Natural killer cell treated with Interleukin-12 subunit alpha and Interleukin-12 subunit beta and Interleukin-15 and Interleukin-18, amount 100 ng/mL, for 72 hours (primary cell): ENCODE measurements at regions not wholly inside any gene's neighbourhood (a gene's known extent, or its start where the extent isn't known, plus 50 kb on each side); places are given as distances from the start of the nearest gene placed in this dataset.
A peak's percentile ranks its signal among the peaks of the same experiment; 100 is the strongest.
"Not testable (repeated sequence)": the region's sequence is repeated elsewhere in the genome, so short reads cannot be mapped to it uniquely, and the experiment has no call there.

Source experiments
- ATAC-seq, 2 donors: fragments of 150-1000 bp; cut with Tn5 transposase in 1 of 2; sonication (Bioruptor Pico), chemical (Tn5 transposase) in 1 of 2; 2 replicates each; pipeline ENCODE4 v1.10.0; 2021
- DNase-seq: peaks from one replicate; pipeline ENCODE4 v3.0.0; 2022; ENCODE audit warnings: low spot score
- H3K27ac Mint-ChIP-seq, 2 donors: 1 replicate in 1 of 2; 2 replicates in 1 of 2; pipeline ENCODE4 v1.8.0; 2022; ENCODE audit warnings: mixed read lengths in 2 of 2, mild to moderate bottlenecking in 1 of 2, moderate library complexity in 1 of 2
- H3K27me3 Mint-ChIP-seq, 2 donors: 1 replicate in 1 of 2; 2 replicates in 1 of 2; pipeline ENCODE4 v1.8.0; 2022; ENCODE audit warnings: mixed read lengths in 2 of 2
- H3K36me3 Mint-ChIP-seq: one replicate; pipeline ENCODE4 v1.8.0; 2022; ENCODE audit warnings: mixed read lengths
- H3K4me1 Mint-ChIP-seq, 2 donors: 1 replicate in 1 of 2; 2 replicates in 1 of 2; pipeline ENCODE4 v1.8.0; 2022; ENCODE audit warnings: low read depth in 2 of 2, mixed read lengths in 2 of 2, mild to moderate bottlenecking in 1 of 2
- H3K4me3 Mint-ChIP-seq: one replicate; pipeline ENCODE4 v1.8.0; 2022; ENCODE audit warnings: mixed read lengths
- H3K9me3 Mint-ChIP-seq: 2 replicates; pipeline ENCODE4 v1.8.0; 2022; ENCODE audit warnings: mixed read lengths

DNA sequence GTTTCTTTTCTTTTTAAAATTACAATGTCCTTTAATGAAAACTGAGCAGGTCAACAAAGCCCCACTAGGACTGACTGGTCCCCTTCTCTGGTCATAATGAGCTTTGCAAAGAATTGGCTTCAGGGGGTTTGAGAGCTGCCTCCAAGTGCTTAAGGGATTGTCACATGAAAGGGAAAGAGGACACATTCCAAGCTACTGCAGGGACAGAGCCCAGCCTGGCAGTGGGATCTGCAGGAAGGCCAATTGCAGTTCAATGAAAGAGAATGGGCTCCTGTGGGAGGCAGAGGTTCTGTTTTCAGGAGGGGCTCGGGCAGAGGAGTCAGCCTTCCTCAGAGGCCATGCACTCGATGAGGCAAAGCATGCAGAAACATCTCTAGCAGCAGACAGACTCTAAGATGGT is 84.1 kb upstream of the ACKR3 start:
- Mint-ChIP-seq H3K36me3 (peaks cover 6% of the 10 kb centered on the region), H3K27me3 (peaks cover 11 to 16% of the 10 kb centered on the region in 2 donors), H3K4me1 (no peaks in the 10 kb centered on the region), H3K9me3 (peaks cover 4% of the 10 kb centered on the region), H3K27ac (no peak overlapping the region), H3K4me3 (no peak overlapping the region)
- DNase-seq (no peak), ATAC-seq (no peak)

- ATAC-seq, H3K4me1 Mint-ChIP-seq, H3K27ac Mint-ChIP-seq, H3K36me3 Mint-ChIP-seq, H3K27me3 Mint-ChIP-seq, H3K4me3 Mint-ChIP-seq, DNase-seq, H3K9me3 Mint-ChIP-seq: not testable (repeated sequence)
Observed at GRCh38 chr2:236489083-236489482, 80.5 kb upstream of the ACKR3 start.

DNA sequence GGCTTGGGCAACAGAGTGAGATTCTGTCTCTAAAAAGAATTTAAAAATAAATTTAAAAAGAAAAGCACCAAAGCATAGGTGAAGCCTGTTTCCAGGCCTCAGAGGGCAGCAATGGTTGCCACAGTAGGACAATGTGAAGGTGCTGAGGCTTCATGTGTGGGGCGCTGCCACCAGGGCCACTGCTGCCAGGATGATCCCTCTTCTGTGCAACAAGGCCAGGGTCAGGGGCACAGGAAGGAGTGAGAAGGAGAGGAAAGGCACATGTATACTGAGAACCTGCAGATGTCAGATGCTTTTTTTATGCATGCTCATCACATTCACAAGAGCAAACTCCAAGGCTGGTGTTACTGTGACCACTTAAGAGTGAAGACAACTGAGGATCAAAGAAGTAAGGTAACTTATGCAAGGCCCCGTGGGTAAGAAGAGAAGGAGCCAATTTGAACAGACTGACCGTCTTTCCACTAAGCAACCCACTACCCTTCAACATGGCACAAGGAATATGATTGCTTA is 79.7 kb upstream of the ACKR3 start:
- ATAC-seq = no peak
- H3K4me3 Mint-ChIP-seq = no peak overlapping the region
- peaks cover under 1 to 4% of the 10 kb centered on the region in 2 donors for H3K27me3 Mint-ChIP-seq
- H3K36me3 Mint-ChIP-seq = no peaks in the 10 kb centered on the region
- no peak for DNase-seq
- no peak overlapping the region for H3K27ac Mint-ChIP-seq
- no peaks in the 10 kb centered on the region for H3K4me1 Mint-ChIP-seq
- no peaks in the 10 kb centered on the region for H3K9me3 Mint-ChIP-seq

DNA sequence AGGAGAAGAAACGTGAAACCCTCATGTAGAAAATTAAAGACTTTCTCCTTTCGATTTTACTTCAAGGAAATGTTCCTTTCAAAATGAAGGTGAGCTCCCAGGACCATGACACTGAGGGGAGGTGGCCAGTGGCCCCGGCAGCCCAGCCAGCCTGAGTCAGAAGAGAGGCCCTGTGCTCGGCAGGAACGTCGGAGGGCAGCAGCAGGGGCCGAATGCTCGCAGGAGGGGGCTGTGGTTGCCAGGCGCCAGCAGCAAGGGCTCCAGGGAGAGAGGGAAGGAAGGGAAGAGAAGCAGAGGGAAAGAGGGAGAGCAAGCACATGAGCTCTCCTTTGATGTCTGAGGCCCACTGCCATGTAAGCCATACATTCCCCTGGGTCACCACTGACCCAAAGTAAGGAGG is 73.3 kb upstream of the ACKR3 start:
- no peaks in the 10 kb centered on the region for H3K9me3 Mint-ChIP-seq
- H3K4me1 Mint-ChIP-seq = no peaks in the 10 kb centered on the region
- DNase-seq = no peak
- no peaks in the 10 kb centered on the region for H3K36me3 Mint-ChIP-seq
- H3K27me3 Mint-ChIP-seq = peaks cover 14 to 15% of the 10 kb centered on the region in 2 donors
- no peak overlapping the region for H3K27ac Mint-ChIP-seq
- ATAC-seq = no peak
- H3K4me3 Mint-ChIP-seq = no peak overlapping the region

- no peak overlapping the region for H3K4me3 Mint-ChIP-seq
- H3K36me3 Mint-ChIP-seq = no peaks in the 10 kb centered on the region
- no peak overlapping the region for H3K27ac Mint-ChIP-seq
- DNase-seq = no peak
- ATAC-seq = no peak
- H3K4me1 Mint-ChIP-seq = no peaks in the 10 kb centered on the region
- peaks cover 14 to 16% of the 10 kb centered on the region in 2 donors for H3K27me3 Mint-ChIP-seq
- H3K9me3 Mint-ChIP-seq = no peaks in the 10 kb centered on the region
Observed at GRCh38 chr2:236498369-236498768, 71.3 kb upstream of the ACKR3 start.

DNA sequence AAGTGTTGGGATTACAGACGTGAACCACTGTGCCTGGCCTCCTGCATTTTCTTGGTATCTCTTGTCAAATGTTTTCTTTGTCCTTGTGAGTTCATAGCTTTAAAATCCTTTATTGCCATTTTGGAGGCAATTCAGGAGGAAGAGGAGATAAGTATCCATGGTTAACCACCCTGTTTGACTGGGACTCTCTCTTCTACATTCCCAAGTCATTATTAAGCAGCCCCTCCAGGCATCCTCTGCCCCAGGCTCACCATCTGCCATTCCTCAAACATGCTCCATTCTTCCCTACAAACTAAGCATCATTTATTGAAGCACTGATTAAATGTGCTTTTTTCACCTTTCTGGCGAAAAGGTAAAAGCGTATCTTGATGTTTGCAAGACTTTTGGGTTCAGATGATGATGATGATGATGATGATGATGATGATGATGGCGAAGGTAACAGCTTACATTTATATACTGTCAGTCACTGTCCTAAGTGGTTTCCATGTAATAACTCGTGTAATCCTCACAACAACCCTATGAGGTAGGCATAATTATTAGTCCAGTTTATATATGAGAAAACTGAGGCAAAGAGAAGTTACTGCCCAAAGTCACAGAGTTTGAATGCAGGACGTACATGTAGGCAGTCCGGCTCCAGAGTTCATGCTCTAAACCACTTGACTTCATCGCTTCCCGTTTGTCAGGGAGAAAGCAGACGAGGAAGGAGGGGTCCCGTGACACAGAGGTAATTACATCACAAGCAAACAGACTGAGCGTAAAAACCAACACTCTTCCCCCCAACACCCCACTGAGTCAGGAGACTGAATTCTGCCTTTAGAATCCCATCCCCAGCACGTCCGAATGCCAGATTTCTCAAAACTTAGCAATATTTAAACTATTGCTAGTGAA is 69.7 kb upstream of the ACKR3 start:
- H3K27me3 Mint-ChIP-seq = peaks cover 25 to 27% of the 10 kb centered on the region in 2 donors
- no peak overlapping the region for H3K4me3 Mint-ChIP-seq
- ATAC-seq (no peak), DNase-seq (no peak)
- H3K27ac Mint-ChIP-seq = no peak overlapping the region
- H3K36me3 Mint-ChIP-seq = no peaks in the 10 kb centered on the region
- no peaks in the 10 kb centered on the region for H3K9me3 Mint-ChIP-seq
- H3K4me1 Mint-ChIP-seq = no peaks in the 10 kb centered on the region

GRCh38 chr2:236501026-236501425 is 68.6 kb upstream of the ACKR3 start:
- Mint-ChIP-seq H3K4me1 (no peaks in the 10 kb centered on the region), H3K27ac (no peak overlapping the region)
- no peak for DNase-seq

GRCh38 chr2:236501531-236501930 is 68.1 kb upstream of the ACKR3 start:
- no peaks in the 10 kb centered on the region for H3K36me3 Mint-ChIP-seq
- no peak overlapping the region for H3K27ac Mint-ChIP-seq
- DNase-seq (no peak), ATAC-seq (no peak)
- H3K9me3 Mint-ChIP-seq = no peaks in the 10 kb centered on the region
- no peaks in the 10 kb centered on the region for H3K4me1 Mint-ChIP-seq
- H3K4me3 Mint-ChIP-seq = no peak overlapping the region
- H3K27me3 Mint-ChIP-seq = peaks cover 40 to 41% of the 10 kb centered on the region in 2 donors

More at GRCh38 chr2:236501026-236501425, 68.6 kb upstream of the ACKR3 start:
- Mint-ChIP-seq H3K27me3 (peaks cover 35 to 36% of the 10 kb centered on the region in 2 donors), H3K36me3 (no peaks in the 10 kb centered on the region), H3K4me3 (no peak overlapping the region), H3K9me3 (no peaks in the 10 kb centered on the region)
- ATAC-seq = no peak

DNA sequence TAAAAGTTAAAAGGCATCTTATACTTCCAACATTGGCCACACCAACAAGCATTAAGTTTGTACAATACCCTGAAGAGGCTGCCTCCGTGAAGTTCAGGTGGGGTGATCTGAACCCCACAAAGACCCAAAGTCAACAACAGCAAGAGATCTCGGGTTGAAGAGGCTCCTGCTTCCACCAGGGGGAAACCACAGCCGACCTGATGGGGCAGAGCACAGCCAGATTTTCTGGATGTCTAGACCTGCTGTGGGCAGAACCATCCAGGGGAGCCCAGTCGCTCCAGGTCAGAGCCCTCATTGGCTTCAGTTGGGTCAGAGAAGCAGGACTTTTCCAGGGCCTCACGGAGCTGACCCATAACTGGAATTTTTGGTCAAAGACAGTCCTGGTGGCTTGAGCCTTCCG is 66.5 kb upstream of the ACKR3 start:
- Mint-ChIP-seq H3K4me1 (peaks cover 3 to 6% of the 10 kb centered on the region in 2 donors), H3K9me3 (no peaks in the 10 kb centered on the region), H3K27me3 (peaks cover 41 to 45% of the 10 kb centered on the region in 2 donors), H3K36me3 (no peaks in the 10 kb centered on the region), H3K4me3 (no peak overlapping the region), H3K27ac (no peak overlapping the region)
- no peak for DNase-seq
- ATAC-seq = no peak

- Mint-ChIP-seq H3K27ac (no peak overlapping the region), H3K4me3 (no peak overlapping the region), H3K36me3 (no peaks in the 10 kb centered on the region), H3K27me3 (peaks cover 44 to 50% of the 10 kb centered on the region in 2 donors), H3K9me3 (no peaks in the 10 kb centered on the region), H3K4me1 (peaks cover 3 to 6% of the 10 kb centered on the region in 2 donors)
- ATAC-seq = peak in 1 of 2 donors; percentile 17
- no peak for DNase-seq
Observed at GRCh38 chr2:236503583-236503982, 66.0 kb upstream of the ACKR3 start.

DNA sequence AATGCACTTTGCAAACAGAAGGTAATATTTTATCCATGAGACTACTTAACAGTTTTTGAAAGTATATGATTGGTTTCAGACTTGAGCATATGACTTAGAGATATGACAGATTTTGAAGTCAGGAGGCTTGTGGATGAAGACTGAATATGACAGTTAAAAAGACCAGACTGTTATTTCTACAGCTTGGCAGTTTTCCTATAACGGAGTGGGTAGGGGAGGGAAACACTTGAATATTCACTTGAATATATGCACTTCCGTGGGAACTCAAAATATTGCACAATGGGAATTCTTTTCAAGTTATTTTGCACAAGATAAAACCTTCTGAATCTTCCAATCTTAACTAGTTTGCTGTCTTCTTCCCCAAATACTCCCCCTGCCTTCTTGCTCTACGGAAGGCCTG is 64.6 kb upstream of the ACKR3 start:
- H3K4me3 Mint-ChIP-seq = no peak overlapping the region
- no peaks in the 10 kb centered on the region for H3K36me3 Mint-ChIP-seq
- DNase-seq (no peak), ATAC-seq (no peak)
- H3K4me1 Mint-ChIP-seq = peaks cover 3 to 7% of the 10 kb centered on the region in 2 donors
- no peak overlapping the region for H3K27ac Mint-ChIP-seq
- no peaks in the 10 kb centered on the region for H3K9me3 Mint-ChIP-seq
- H3K27me3 Mint-ChIP-seq = peaks cover 45 to 47% of the 10 kb centered on the region in 2 donors

- Mint-ChIP-seq H3K27ac (no peak overlapping the region), H3K27me3 (peaks cover 41% of the 10 kb centered on the region in 2 donors), H3K36me3 (no peaks in the 10 kb centered on the region), H3K4me1 (peaks cover 3 to 9% of the 10 kb centered on the region in 2 donors), H3K4me3 (no peak overlapping the region), H3K9me3 (no peaks in the 10 kb centered on the region)
- ATAC-seq = no peak
- DNase-seq = no peak
Observed at GRCh38 chr2:236505648-236506047, 64.0 kb upstream of the ACKR3 start.

DNA sequence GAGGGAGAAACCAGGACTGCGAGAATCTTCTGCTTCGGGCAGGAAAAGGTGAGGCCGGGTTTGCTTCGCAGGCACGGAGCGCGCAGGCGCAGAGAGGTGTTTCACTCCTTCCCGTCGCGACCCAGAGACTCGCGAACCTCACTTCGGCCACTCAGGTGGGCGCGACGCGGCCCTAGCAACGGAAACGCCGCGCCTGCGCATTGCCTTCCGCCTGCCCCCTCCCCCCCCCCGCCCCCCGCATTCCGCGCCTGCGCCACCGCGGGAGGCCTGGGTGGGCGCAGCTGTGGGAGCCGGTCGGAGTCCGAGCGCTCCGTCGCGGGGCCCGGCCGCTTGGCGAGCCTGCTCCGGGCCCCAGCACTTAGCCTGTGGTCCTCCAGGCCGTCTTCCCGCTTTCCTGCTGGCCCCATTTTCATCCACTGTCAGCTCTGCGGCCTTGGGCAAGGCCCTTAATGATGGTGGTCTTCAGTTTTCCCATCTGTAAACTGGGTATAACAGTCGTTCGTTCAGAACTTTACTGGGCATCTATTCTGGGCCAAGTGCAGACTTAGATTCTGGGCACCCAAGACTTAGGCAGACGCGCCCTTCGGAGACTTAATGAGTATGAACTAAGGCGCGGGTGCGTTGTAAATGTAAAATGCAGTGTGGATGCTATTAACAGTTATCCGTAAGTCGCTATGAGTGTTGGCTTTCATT is 62.1 kb upstream of the ACKR3 start:
- Mint-ChIP-seq H3K4me3 (peak overlapping the region; percentile 77), H3K27me3 (peaks cover 36 to 41% of the 10 kb centered on the region in 2 donors), H3K36me3 (no peaks in the 10 kb centered on the region), H3K4me1 (peaks cover 3 to 9% of the 10 kb centered on the region in 2 donors), H3K9me3 (no peaks in the 10 kb centered on the region), H3K27ac (no peak overlapping the region)
- peak; percentile 63 to 79 for ATAC-seq
- DNase-seq = no peak

DNA sequence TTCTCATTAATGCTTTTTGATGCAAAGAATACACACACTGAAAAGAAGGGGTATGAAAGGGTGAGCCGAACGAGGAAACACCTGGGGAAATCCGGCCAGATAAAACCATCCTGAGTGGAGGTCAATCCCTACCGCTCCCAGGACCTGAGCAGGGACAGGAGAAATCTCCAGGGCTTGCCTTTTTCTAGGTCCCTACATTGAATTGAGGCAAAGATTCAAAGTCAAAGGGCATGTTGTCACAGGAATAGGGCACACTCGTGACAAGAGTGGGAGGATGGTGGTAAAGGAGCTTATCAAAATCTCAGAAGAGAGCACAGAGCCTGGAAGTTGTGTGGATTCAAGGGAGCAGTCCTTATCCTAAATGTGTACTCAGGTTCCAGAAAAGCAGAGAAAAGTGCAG is 61.2 kb upstream of the ACKR3 start:
- Mint-ChIP-seq H3K27ac (no peak overlapping the region), H3K36me3 (no peaks in the 10 kb centered on the region), H3K27me3 (peaks cover 35 to 41% of the 10 kb centered on the region in 2 donors), H3K4me3 (no peak overlapping the region), H3K4me1 (peaks cover 3 to 9% of the 10 kb centered on the region in 2 donors), H3K9me3 (no peaks in the 10 kb centered on the region)
- DNase-seq (no peak), ATAC-seq (no peak)
